ENCODE measurements at regions not wholly inside any gene's neighbourhood (a gene's known extent, or its start where the extent isn't known, plus 50 kb on each side); places are given as distances from the start of the nearest gene placed in this dataset.
A peak's percentile ranks its signal among the peaks of the same experiment; 100 is the strongest.

GRCh38 chr1:193856261-193856660 lies 669.8 kb upstream of the B3GALT2 start:
- Histone ChIP-seq H3K4me3 (ENCODE audit: low read depth, low read length) (no peak overlapping the region), H3K27me3 (ENCODE audit: control insufficient read depth, insufficient read depth, low read length) (no peaks in the 10 kb centered on the region), H3K36me3 (ENCODE audit: control insufficient read depth, insufficient read depth, low read length) (no peaks in the 10 kb centered on the region)
- no peak for TF ChIP-seq CTCF (IDR thresholded peaks at IDR 0.05; ENCODE audit: insufficient read depth, low read length, severe bottlenecking)
- DNase-seq (ENCODE audit: low read depth), result no peak
- FAIRE-seq, result no peak

GRCh38 chr1:193850745-193851144 lies 664.3 kb upstream of the B3GALT2 start:
- Histone ChIP-seq H3K4me3 (ENCODE audit: low read depth, low read length) (no peak overlapping the region), H3K36me3 (ENCODE audit: control insufficient read depth, insufficient read depth, low read length) (no peaks in the 10 kb centered on the region), H3K27me3 (ENCODE audit: control insufficient read depth, insufficient read depth, low read length) (no peaks in the 10 kb centered on the region)
- no peak for TF ChIP-seq CTCF (IDR thresholded peaks at IDR 0.05; ENCODE audit: insufficient read depth, low read length, severe bottlenecking)
- DNase-seq (ENCODE audit: low read depth), result no peak
- no peak for FAIRE-seq

- FAIRE-seq (no peak), DNase-seq (ENCODE audit: low read depth) (peak; percentile 3)
- H3K27me3 ChIP-seq (ENCODE audit: control insufficient read depth, insufficient read depth, low read length), result no peaks in the 10 kb centered on the region
- no peak overlapping the region for H3K4me3 ChIP-seq (ENCODE audit: low read depth, low read length)
- H3K36me3 ChIP-seq (ENCODE audit: control insufficient read depth, insufficient read depth, low read length), result no peaks in the 10 kb centered on the region
- TF ChIP-seq CTCF (IDR thresholded peaks at IDR 0.05; ENCODE audit: insufficient read depth, low read length, severe bottlenecking), result no peak
Observed at GRCh38 chr1:193846876-193847604, 660.6 kb upstream of the B3GALT2 start.

- no peak for TF ChIP-seq CTCF (IDR thresholded peaks at IDR 0.05; ENCODE audit: insufficient read depth, low read length, severe bottlenecking)
- Histone ChIP-seq H3K4me3 (ENCODE audit: low read depth, low read length) (no peak overlapping the region), H3K36me3 (ENCODE audit: control insufficient read depth, insufficient read depth, low read length) (no peaks in the 10 kb centered on the region), H3K27me3 (ENCODE audit: control insufficient read depth, insufficient read depth, low read length) (no peaks in the 10 kb centered on the region)
- FAIRE-seq (no peak), DNase-seq (ENCODE audit: low read depth) (peak; percentile 62)
Observed at GRCh38 chr1:193846411-193846810, 660.0 kb upstream of the B3GALT2 start.

- no peak for TF ChIP-seq CTCF (IDR thresholded peaks at IDR 0.05; ENCODE audit: insufficient read depth, low read length, severe bottlenecking)
- no peak for FAIRE-seq
Observed at GRCh38 chr1:193841857-193842256, 655.4 kb upstream of the B3GALT2 start.

GRCh38 chr1:193831465-193831864 lies 645.1 kb upstream of the B3GALT2 start:
- no peak for TF ChIP-seq CTCF (IDR thresholded peaks at IDR 0.05; ENCODE audit: insufficient read depth, low read length, severe bottlenecking)
- no peaks in the 10 kb centered on the region for H3K36me3 ChIP-seq (ENCODE audit: control insufficient read depth, insufficient read depth, low read length)
- H3K27me3 ChIP-seq (ENCODE audit: control insufficient read depth, insufficient read depth, low read length), result no peaks in the 10 kb centered on the region
- no peak for DNase-seq (ENCODE audit: low read depth)
- H3K4me3 ChIP-seq (ENCODE audit: low read depth, low read length), result no peak overlapping the region
- FAIRE-seq, result no peak

More at GRCh38 chr1:193841857-193842256, 655.4 kb upstream of the B3GALT2 start:
- Histone ChIP-seq H3K36me3 (ENCODE audit: control insufficient read depth, insufficient read depth, low read length) (no peaks in the 10 kb centered on the region), H3K27me3 (ENCODE audit: control insufficient read depth, insufficient read depth, low read length) (no peaks in the 10 kb centered on the region), H3K4me3 (ENCODE audit: low read depth, low read length) (no peak overlapping the region)
- no peak for DNase-seq (ENCODE audit: low read depth)

Data from bronchial epithelial cell (primary cell).